ENCODE measurements at regions not wholly inside any gene's neighbourhood (a gene's known extent, or its start where the extent isn't known, plus 50 kb on each side); places are given as distances from the start of the nearest gene placed in this dataset.

GRCh38 chr2:146450131-146450530 is 1394.7 kb upstream of the ACVR2A start:
- Histone ChIP-seq H3K36me3 (ENCODE audit: insufficient read depth) (no peaks in the 10 kb centered on the region), H3F3A (replicated peaks; ENCODE audit: low read depth) (no peaks in the 10 kb centered on the region), H3K4me3 (no peak overlapping the region), H4K20me1 (replicated peaks; ENCODE audit: insufficient read depth) (no peaks in the 10 kb centered on the region), H3K27ac (ENCODE audit: low read depth) (no peak overlapping the region), H3K4me2 (no peak overlapping the region), H3K79me2 (replicated peaks; ENCODE audit: insufficient read depth) (no peaks in the 10 kb centered on the region), H3K4me1 (ENCODE audit: insufficient read depth) (no peaks in the 10 kb centered on the region; the same call in 1 of the 2 replicates), H3K27me3 (ENCODE audit: insufficient read depth) (no peaks in the 10 kb centered on the region), H3K9me2 (ENCODE audit: insufficient read depth) (no peaks in the 10 kb centered on the region), H2AFZ (peak overlapping the region; percentile 73)
- no peak for TF ChIP-seq CTCF (conservative IDR thresholded peaks at IDR 0.05; ENCODE audit: low read depth in 2 of 2)
- no peak for TF ChIP-seq JUNB (IDR thresholded peaks at IDR 0.05; ENCODE audit: unreplicated experiment)
- no peak for TF ChIP-seq ZNF114 (CRISPR knock-in tag; IDR thresholded peaks at IDR 0.05)
- no peak for TF ChIP-seq NANOG (IDR thresholded peaks at IDR 0.05; ENCODE audit: borderline replicate concordance)
- no peak for TF ChIP-seq REST (IDR thresholded peaks at IDR 0.05; ENCODE audit: unreplicated experiment)
- TF ChIP-seq ETS1 (IDR thresholded peaks at IDR 0.05) = no peak
- TF ChIP-seq EZH2 (IDR thresholded peaks at IDR 0.05; ENCODE audit: low read depth, unreplicated experiment) = no peak
- TF ChIP-seq ZNF462 (CRISPR knock-in tag; IDR thresholded peaks at IDR 0.05) = no peak
- TF ChIP-seq STAT1 (IDR thresholded peaks at IDR 0.05; ENCODE audit: unreplicated experiment) = no peak
- no peak for TF ChIP-seq EZH2phosphoT487 (IDR thresholded peaks at IDR 0.05; ENCODE audit: unreplicated experiment)
- TF ChIP-seq CREB1 (CRISPR knock-in tag; IDR thresholded peaks at IDR 0.05; ENCODE audit: low read depth) = no peak
- TF ChIP-seq ZNF331 (CRISPR knock-in tag; IDR thresholded peaks at IDR 0.05; ENCODE audit: low read depth) = no peak
- no peak for TF ChIP-seq POLR2AphosphoS5 (IDR thresholded peaks at IDR 0.05; ENCODE audit: low read depth)
- DNase-seq (ENCODE audit: low spot score) (no peak), ATAC-seq (no peak)
- Mint-ChIP-seq H3K36me3 (ENCODE audit: low read depth) (peaks cover 6% of the 10 kb centered on the region; the same call in 2 of the 3 replicates), H3K27me3 (ENCODE audit: insufficient read depth, low read depth, poor library complexity) (no peaks in the 10 kb centered on the region), H3K4me1 (no peaks in the 10 kb centered on the region), H3K9me3 (peaks cover 3% of the 10 kb centered on the region; the same call in 1 of the 3 replicates), H3K4me3 (no peak overlapping the region), H3K27ac (no peak overlapping the region)

Data from GM23338 (cell line).